Endothelial cell of umbilical vein (primary cell): ENCODE measurements at regions not wholly inside any gene's neighbourhood (a gene's known extent, or its start where the extent isn't known, plus 50 kb on each side); places are given as distances from the start of the nearest gene placed in this dataset.
"Not testable (repeated sequence)": the region's sequence is repeated elsewhere in the genome, so short reads cannot be mapped to it uniquely, and the experiment has no call there.

Source experiments
- BruUV-seq: library from RNA; stranded (reverse); fragments of 400-500 nt; replicated peaks from 2 replicates; lab custom pipeline; 2021; lab: Mats Ljungman, UMichigan
- CTCF ChIA-PET: fragments of 300-600, 350-600 bp; sonication (Branson Sonifier 250); formaldehyde crosslinking; loops from one replicate; lab custom pipeline; 2021; ENCODE audit warnings: antibody characterized with exemption, inconsistent platforms; lab: Charles Lee
- POLR2A ChIA-PET: fragments of 300-600, 350-600 bp; sonication (Branson Sonifier 250); formaldehyde crosslinking; loops from one replicate; lab custom pipeline; 2021; ENCODE audit warnings: antibody characterized with exemption, inconsistent platforms; lab: Charles Lee
- DNase-seq: peaks from one replicate; pipeline ENCODE4 v3.0.0-alpha.2; 2011; ENCODE audit warnings: low read depth, low spot score
- FAIRE-seq: peaks from 2 replicates; lab custom pipeline; 2011; peaks lifted over from hg19 to GRCh38; lab: Jason Lieb, UNC
- H2AFZ ChIP-seq: 2 replicates; pipeline ENCODE4 v1.6.0; 2012; ENCODE audit warnings: low read depth, low read length, control low read depth, inconsistent platforms
- H3K27ac ChIP-seq: 2 replicates; pipeline ENCODE4 v1.5.1; 2011; ENCODE audit warnings: low read depth, mild to moderate bottlenecking, control low read depth, low read length, moderate library complexity; ENCODE audit not compliant: insufficient read depth
- H3K27me3 ChIP-seq, 2 experiments: 2 replicates each; pipeline versions ENCODE4 v1.6.0 to v1.6.1; 2011; ENCODE audit warnings: low read length in 2 of 2, mixed read lengths in 1 of 2; ENCODE audit not compliant: control insufficient read depth in 2 of 2, insufficient read depth in 2 of 2
- H3K36me3 ChIP-seq, 2 experiments: 2 replicates in 1 of 2; 3 replicates in 1 of 2; pipeline ENCODE4 v1.5.1; 2011; ENCODE audit warnings: low read length in 2 of 2, mild to moderate bottlenecking in 1 of 2, moderate library complexity in 1 of 2; ENCODE audit not compliant: control insufficient read depth in 2 of 2, insufficient read depth in 2 of 2; ENCODE audit errors: extremely low read depth in 1 of 2
- H3K4me1 ChIP-seq: 3 replicates; pipeline ENCODE4 v1.5.1; 2011; ENCODE audit warnings: mild to moderate bottlenecking, low read length; ENCODE audit not compliant: control insufficient read depth, insufficient read depth; ENCODE audit errors: extremely low read depth
- H3K4me2 ChIP-seq: 2 replicates; pipeline ENCODE4 v1.6.1; 2011; ENCODE audit warnings: low read length, control low read depth, mixed read lengths; ENCODE audit not compliant: insufficient read depth
- H3K4me3 ChIP-seq, 3 experiments: fragments of 200-600 bp in 1 of 3; sonication (generic), shearing (Covaris generic) in 1 of 3; replicated peaks in 1 of 3; 2 replicates each; pipeline ENCODE4 v1.5.1; 2011 to 2016; ENCODE audit warnings: control low read depth in 3 of 3, low read length in 3 of 3, mild to moderate bottlenecking in 2 of 3, inconsistent platforms in 1 of 3, low read depth in 1 of 3, moderate library complexity in 1 of 3; ENCODE audit not compliant: insufficient read depth in 1 of 3
- H3K79me2 ChIP-seq: 2 replicates; pipeline ENCODE4 v1.6.0; 2012; ENCODE audit warnings: low read length, inconsistent platforms; ENCODE audit not compliant: control insufficient read depth, insufficient read depth
- H3K9ac ChIP-seq: replicated peaks from 2 replicates; pipeline ENCODE3; 2011; ENCODE audit warnings: low read length, control low read depth; ENCODE audit not compliant: insufficient read depth; ENCODE audit errors: extremely low read depth
- H3K9me1 ChIP-seq: replicated peaks from 3 replicates; pipeline ENCODE4 v1.6.0; 2011; ENCODE audit warnings: mild to moderate bottlenecking, low read length; ENCODE audit not compliant: control insufficient read depth, insufficient read depth; ENCODE audit errors: extremely low read depth
- H3K9me3 ChIP-seq: replicated peaks from 2 replicates; pipeline ENCODE4 v1.5.1; 2012; ENCODE audit warnings: low read length, inconsistent platforms; ENCODE audit not compliant: control insufficient read depth, insufficient read depth
- H4K20me1 ChIP-seq: replicated peaks from 2 replicates; pipeline ENCODE3; 2011; ENCODE audit warnings: mild to moderate bottlenecking, low read length; ENCODE audit not compliant: control insufficient read depth, insufficient read depth; ENCODE audit errors: extremely low read depth
- EZH2 ChIP-seq: IDR thresholded peaks from 2 replicates; pipeline ENCODE4 v1.6.1; 2012; ENCODE audit warnings: borderline replicate concordance, low read depth, mild to moderate bottlenecking, moderate library complexity, low read length, inconsistent platforms; ENCODE audit not compliant: severe bottlenecking
- JUN ChIP-seq: IDR thresholded peaks from 2 replicates; pipeline ENCODE4 v1.6.1; 2011; ENCODE audit warnings: borderline replicate concordance, low read depth; ENCODE audit not compliant: insufficient read length, insufficient read depth
- POLR2A ChIP-seq: IDR thresholded peaks from 2 replicates; pipeline ENCODE4 v1.6.1; 2012; ENCODE audit warnings: low read depth, mild to moderate bottlenecking, control low read depth, low read length
- POLR2AphosphoS5 ChIP-seq: IDR thresholded peaks from 2 replicates; pipeline ENCODE4 v1.6.1; 2012; ENCODE audit warnings: low read depth, mild to moderate bottlenecking, control low read depth, low read length, moderate library complexity; ENCODE audit not compliant: insufficient read depth
- dilution Hi-C: fragments of 300-500 bp; cut with MboI; formaldehyde crosslinking; loops from one replicate; pipeline ENCODE4 v1.15.0; 2019; ENCODE audit warnings: low sequenced_read_pairs; ENCODE audit not compliant: extremely low pct_ligation_motif_present
- intact Hi-C: fragments of 100-400 bp; cut with micrococcal nuclease; formaldehyde crosslinking; loops from one replicate; pipeline ENCODE4 v1.10.0; 2022

GRCh38 chr12:89058402-89058801, 293.9 kb downstream of the DUSP6 start:
- H3K36me3 ChIP-seq = no peaks in the 10 kb centered on the region
- H2AFZ ChIP-seq = no peak overlapping the region
- no peaks in the 10 kb centered on the region for H3K4me1 ChIP-seq
- no peak overlapping the region for H3K4me3 ChIP-seq
- H3K27me3 ChIP-seq = no peaks in the 10 kb centered on the region
- ChIA-PET POLR2A (no interaction called here), CTCF (no interaction called here)
- intact Hi-C loops (loop anchor here (10.0 kb wide), 1 partner anchor 106 kb away; no protein-coding TSS in a partner anchor), dilution Hi-C loops (no loop called here)
- H3K9me1 ChIP-seq = no peaks in the 10 kb centered on the region
- H3K9me3 ChIP-seq = no peaks in the 10 kb centered on the region
- H3K27ac ChIP-seq = no peak overlapping the region
- no peaks in the 10 kb centered on the region for H4K20me1 ChIP-seq
- no peak for TF ChIP-seq EZH2
- TF ChIP-seq POLR2AphosphoS5 = no peak
- no peak for TF ChIP-seq JUN
- TF ChIP-seq POLR2A = no peak
- DNase-seq = no peak
- H3K9ac ChIP-seq = no peak overlapping the region
- FAIRE-seq = no peak
- no TSS peak for BruUV-seq
- no peaks in the 10 kb centered on the region for H3K79me2 ChIP-seq
- no peak overlapping the region for H3K4me2 ChIP-seq

- POLR2A ChIA-PET = not testable (repeated sequence)
Measured at GRCh38 chr12:89053817-89054216, 298.5 kb downstream of the DUSP6 start.

More at GRCh38 chr12:89053817-89054216, 298.5 kb downstream of the DUSP6 start:
- H3K27ac ChIP-seq, H3K9ac ChIP-seq, H3K9me3 ChIP-seq, H3K36me3 ChIP-seq, FAIRE-seq, H2AFZ ChIP-seq, H3K27me3 ChIP-seq, H3K9me1 ChIP-seq, H3K4me3 ChIP-seq, H4K20me1 ChIP-seq, dilution Hi-C loops, H3K4me2 ChIP-seq, BruUV-seq, DNase-seq, H3K4me1 ChIP-seq, H3K79me2 ChIP-seq: not testable (repeated sequence)
- CTCF ChIA-PET = interaction anchor here (1.4 to 1.9 kb wide), 2 partner anchors 34 to 408 kb away, joined by 3 to 6 read pairs; no protein-coding TSS in a partner anchor
- intact Hi-C loops = loop anchor here (5.0 to 10.0 kb wide), 3 partner anchors 33 to 158 kb away; no protein-coding TSS in a partner anchor
